ENCODE measurements at regions not wholly inside any gene's neighbourhood (a gene's known extent, or its start where the extent isn't known, plus 50 kb on each side); places are given as distances from the start of the nearest gene placed in this dataset.
A peak's percentile ranks its signal among the peaks of the same experiment; 100 is the strongest.

DNA sequence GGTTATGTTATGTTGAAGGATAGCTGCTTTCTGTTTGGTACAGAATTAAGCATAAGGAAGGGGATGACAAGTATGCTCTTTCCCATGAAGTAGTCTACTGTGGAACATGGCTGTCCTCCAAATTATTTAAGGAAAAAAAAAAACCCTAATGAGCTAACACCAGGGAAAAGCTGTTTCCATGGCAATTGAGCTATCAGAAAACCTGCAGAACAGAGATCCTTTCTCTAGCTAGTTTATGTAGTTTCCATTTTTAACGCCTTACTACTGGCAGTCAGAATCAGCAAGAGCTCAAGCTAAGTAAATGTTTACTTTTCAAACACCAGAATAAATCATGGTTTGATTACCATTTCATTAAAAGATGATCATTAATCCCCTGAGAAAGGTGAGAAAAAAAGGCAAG lies 287.4 kb upstream of the TARS1 start:
- TF ChIP-seq, protein P1, sequence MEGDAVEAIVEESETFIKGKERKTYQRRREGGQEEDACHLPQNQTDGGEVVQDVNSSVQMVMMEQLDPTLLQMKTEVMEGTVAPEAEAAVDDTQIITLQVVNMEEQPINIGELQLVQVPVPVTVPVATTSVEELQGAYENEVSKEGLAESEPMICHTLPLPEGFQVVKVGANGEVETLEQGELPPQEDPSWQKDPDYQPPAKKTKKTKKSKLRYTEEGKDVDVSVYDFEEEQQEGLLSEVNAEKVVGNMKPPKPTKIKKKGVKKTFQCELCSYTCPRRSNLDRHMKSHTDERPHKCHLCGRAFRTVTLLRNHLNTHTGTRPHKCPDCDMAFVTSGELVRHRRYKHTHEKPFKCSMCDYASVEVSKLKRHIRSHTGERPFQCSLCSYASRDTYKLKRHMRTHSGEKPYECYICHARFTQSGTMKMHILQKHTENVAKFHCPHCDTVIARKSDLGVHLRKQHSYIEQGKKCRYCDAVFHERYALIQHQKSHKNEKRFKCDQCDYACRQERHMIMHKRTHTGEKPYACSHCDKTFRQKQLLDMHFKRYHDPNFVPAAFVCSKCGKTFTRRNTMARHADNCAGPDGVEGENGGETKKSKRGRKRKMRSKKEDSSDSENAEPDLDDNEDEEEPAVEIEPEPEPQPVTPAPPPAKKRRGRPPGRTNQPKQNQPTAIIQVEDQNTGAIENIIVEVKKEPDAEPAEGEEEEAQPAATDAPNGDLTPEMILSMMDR (IDR thresholded peaks at IDR 0.05; ENCODE audit: low read depth, low read length) = no peak
- no peak for DNase-seq (ENCODE audit: low read depth, low spot score)

DNA sequence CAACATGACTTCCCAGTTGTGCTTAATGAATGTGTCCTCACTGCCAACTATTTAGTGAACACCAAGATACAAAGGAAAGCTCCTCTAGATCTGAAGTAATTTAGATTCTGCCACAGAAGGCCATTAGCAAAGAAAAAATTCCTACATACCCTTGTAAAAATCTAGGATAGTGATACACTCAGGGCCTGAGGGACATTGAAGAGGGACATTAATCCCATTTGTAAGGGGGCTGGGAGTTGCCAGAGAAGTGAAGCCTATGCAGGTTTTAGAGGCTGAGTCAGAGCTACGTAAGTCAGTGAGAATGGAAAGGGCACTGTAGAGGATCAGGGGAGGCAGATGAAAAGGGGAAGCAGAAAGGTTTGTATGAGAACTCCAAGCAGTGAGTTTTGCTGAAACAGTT lies 286.9 kb upstream of the TARS1 start:
- DNase-seq (ENCODE audit: low read depth, low spot score) = peak; percentile 11
- in situ Hi-C loops (cut with HindIII; ENCODE audit: low sequenced_read_pairs) = no loop called here
- TF ChIP-seq, protein P1 (IDR thresholded peaks at IDR 0.05; ENCODE audit: low read depth, low read length) = no peak
- no peak overlapping the region for H3K4me3 ChIP-seq (ENCODE audit: low read depth, low read length)

More for the DNA sequence above, 287.4 kb upstream of the TARS1 start:
- in situ Hi-C loops (cut with HindIII; ENCODE audit: low sequenced_read_pairs) = no loop called here
- no peak overlapping the region for H3K4me3 ChIP-seq (ENCODE audit: low read depth, low read length)

DNA sequence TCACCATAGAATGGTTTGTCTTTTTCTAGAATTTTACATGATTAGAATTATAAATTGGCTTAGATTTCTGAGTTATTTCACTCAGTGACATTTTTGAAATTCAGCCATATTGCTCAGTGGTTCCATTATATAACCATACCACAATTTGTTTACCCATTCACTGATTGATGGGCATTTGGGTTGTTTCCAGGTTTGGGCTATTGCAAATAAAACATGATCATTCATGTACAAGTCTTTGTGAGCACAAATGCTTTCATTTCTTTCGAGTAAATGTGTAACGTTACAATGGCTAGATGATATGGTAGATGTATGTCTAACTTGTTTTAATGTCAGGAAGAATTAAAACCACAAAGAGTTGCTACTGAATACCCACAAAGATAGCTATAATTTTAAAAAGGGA lies 279.9 kb upstream of the TARS1 start:
- in situ Hi-C loops (cut with HindIII; ENCODE audit: low sequenced_read_pairs) = no loop called here
- H3K4me3 ChIP-seq (ENCODE audit: low read depth, low read length) = no peak overlapping the region
- DNase-seq (ENCODE audit: low read depth, low spot score) = no peak

DNA sequence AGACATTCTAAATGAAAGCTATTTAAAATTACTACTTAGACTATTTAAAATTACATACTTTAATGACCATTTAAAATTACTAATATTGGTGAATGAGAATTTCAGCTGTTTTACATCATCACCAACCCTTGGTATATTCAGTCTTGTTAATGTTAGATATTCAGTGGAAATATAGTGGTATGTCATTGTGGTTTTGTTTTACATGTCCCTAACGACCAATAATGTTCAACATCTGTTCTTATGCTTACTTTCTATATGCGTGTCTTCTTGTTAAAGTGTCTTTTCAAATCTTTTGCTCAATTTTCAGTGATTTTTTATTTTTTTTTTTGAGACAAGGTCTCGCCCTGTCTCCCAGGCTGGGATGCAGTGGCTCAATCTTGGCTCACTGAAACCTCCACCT lies 279.3 kb upstream of the TARS1 start:
- H3K4me3 ChIP-seq (ENCODE audit: low read depth, low read length) = no peak overlapping the region
- TF ChIP-seq, protein P1 (IDR thresholded peaks at IDR 0.05; ENCODE audit: low read depth, low read length) = no peak
- in situ Hi-C loops (cut with HindIII; ENCODE audit: low sequenced_read_pairs) = no loop called here
- no peak for DNase-seq (ENCODE audit: low read depth, low spot score)

More for the DNA sequence above, 279.9 kb upstream of the TARS1 start:
- TF ChIP-seq, protein P1 (IDR thresholded peaks at IDR 0.05; ENCODE audit: low read depth, low read length) = no peak

DNA sequence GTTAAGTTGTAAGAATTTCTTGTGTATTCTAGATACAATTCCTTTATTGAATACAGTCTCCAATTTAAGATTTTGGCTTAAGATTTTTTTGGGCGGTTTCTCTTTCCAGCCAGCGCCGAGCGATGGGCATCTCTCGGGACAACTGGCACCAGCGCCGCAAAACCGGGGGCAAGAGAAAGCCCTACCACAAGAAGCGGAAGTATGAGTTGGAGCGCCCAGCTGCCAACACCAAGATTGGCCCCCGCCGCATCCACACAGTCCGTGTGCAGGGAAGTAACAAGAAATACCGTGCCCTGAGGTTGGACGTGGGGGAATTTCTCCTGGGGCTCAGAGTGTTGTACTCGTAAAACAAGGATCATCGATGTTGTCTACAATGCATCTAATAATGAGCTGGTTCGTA lies 278.7 kb upstream of the TARS1 start:
- in situ Hi-C loops (cut with HindIII; ENCODE audit: low sequenced_read_pairs) = no loop called here

DNA sequence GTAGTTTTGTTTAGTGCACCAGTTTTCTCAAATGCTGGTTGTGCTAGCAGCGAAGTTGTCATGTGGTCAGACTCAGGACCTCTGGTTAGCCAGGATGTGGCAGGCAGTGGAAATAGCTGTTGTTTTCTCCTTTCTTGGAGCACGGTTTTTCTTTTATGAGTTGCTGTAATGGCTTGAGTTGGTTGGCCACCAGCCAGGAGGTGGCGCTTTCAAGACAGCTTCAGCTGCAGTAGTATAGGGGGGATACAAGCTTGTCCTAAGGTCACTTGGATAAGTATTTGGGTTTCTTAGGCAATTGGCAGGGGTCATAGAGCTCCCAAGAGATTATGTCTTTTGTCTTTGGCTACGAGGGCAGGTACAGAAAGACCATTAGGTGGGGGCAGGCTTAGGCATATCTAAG lies 274.2 kb upstream of the TARS1 start:
- in situ Hi-C loops (cut with HindIII; ENCODE audit: low sequenced_read_pairs) = no loop called here
- DNase-seq (ENCODE audit: low read depth, low spot score) = no peak
- TF ChIP-seq, protein P1 (IDR thresholded peaks at IDR 0.05; ENCODE audit: low read depth, low read length) = no peak
- H3K4me3 ChIP-seq (ENCODE audit: low read depth, low read length) = no peak overlapping the region

More for the DNA sequence above, 278.7 kb upstream of the TARS1 start:
- no peak overlapping the region for H3K4me3 ChIP-seq (ENCODE audit: low read depth, low read length)
- no peak for DNase-seq (ENCODE audit: low read depth, low spot score)
- TF ChIP-seq, protein P1 (IDR thresholded peaks at IDR 0.05; ENCODE audit: low read depth, low read length) = no peak

DNA sequence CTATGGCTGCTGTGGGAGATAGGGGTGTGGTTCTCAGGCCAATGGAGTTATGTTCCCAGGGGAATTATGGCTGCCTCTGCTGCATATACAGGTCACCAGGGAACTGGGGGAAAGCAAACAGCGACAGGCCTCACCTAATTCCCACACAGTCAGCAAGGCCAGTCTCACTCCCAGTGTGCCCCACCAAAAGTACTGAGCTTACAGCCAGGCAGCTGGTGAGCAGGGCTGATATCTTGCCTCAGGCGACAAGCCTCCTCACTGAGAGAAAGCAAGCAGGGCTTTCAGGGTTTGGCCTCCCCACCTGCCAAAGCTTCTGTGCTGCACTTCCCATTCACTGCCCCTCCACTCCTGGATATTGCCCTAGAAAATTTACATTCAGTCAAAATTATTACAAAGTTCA lies 273.8 kb upstream of the TARS1 start:
- H3K4me3 ChIP-seq (ENCODE audit: low read depth, low read length) = no peak overlapping the region
- TF ChIP-seq, protein P1 (IDR thresholded peaks at IDR 0.05; ENCODE audit: low read depth, low read length) = no peak
- DNase-seq (ENCODE audit: low read depth, low spot score) = no peak
- in situ Hi-C loops (cut with HindIII; ENCODE audit: low sequenced_read_pairs) = no loop called here
